ENCODE measurements at regions not wholly inside any gene's neighbourhood (a gene's known extent, or its start where the extent isn't known, plus 50 kb on each side); places are given as distances from the start of the nearest gene placed in this dataset.
"Not testable (repeated sequence)": the region's sequence is repeated elsewhere in the genome, so short reads cannot be mapped to it uniquely, and the experiment has no call there.

- no peak for DNase-seq
These were observed 179.8 kb upstream of the PFKP start for GRCh38 chr10:2887391-2888070.

- no peak for DNase-seq
These were observed 180.7 kb upstream of the PFKP start for GRCh38 chr10:2886662-2887061.

- DNase-seq = no peak
These were observed 181.8 kb upstream of the PFKP start for GRCh38 chr10:2885288-2886278.

GRCh38 chr10:2883983-2884540 lies 183.3 kb upstream of the PFKP start:
- not testable (repeated sequence) for DNase-seq

GRCh38 chr10:2883238-2883637 lies 184.1 kb upstream of the PFKP start:
- DNase-seq = no peak

- no peak for DNase-seq
These were observed 184.7 kb upstream of the PFKP start for GRCh38 chr10:2882628-2883027.

GRCh38 chr10:2881720-2882620 lies 185.4 kb upstream of the PFKP start:
- DNase-seq = no peak

- DNase-seq = not testable (repeated sequence)
These were observed 187.3 kb upstream of the PFKP start for GRCh38 chr10:2880050-2880449.

- DNase-seq = no peak
These were observed 188.5 kb upstream of the PFKP start for GRCh38 chr10:2878818-2879217.

GRCh38 chr10:2876032-2876431 lies 191.3 kb upstream of the PFKP start:
- DNase-seq = no peak

- DNase-seq = no peak
These were observed 192.4 kb upstream of the PFKP start for GRCh38 chr10:2874963-2875362.

GRCh38 chr10:2873769-2874168 lies 193.6 kb upstream of the PFKP start:
- DNase-seq = no peak

GRCh38 chr10:2871673-2872219 lies 195.6 kb upstream of the PFKP start:
- DNase-seq = no peak

- DNase-seq = no peak
These were observed 196.7 kb upstream of the PFKP start for GRCh38 chr10:2870654-2871053.

GRCh38 chr10:2867788-2868299 lies 199.5 kb upstream of the PFKP start:
- no peak for DNase-seq

- no peak for DNase-seq
These were observed 200.8 kb upstream of the PFKP start for GRCh38 chr10:2866569-2866968.

- no peak for DNase-seq
These were observed 205.6 kb upstream of the PFKP start for GRCh38 chr10:2861632-2862210.

- no peak for DNase-seq
These were observed 208.9 kb upstream of the PFKP start for GRCh38 chr10:2858452-2858851.

GRCh38 chr10:2856598-2856997 lies 210.8 kb upstream of the PFKP start:
- DNase-seq = no peak

GRCh38 chr10:2852574-2853323 lies 214.6 kb upstream of the PFKP start:
- no peak for DNase-seq

- DNase-seq = no peak
These were observed 215.8 kb upstream of the PFKP start for GRCh38 chr10:2851566-2851965.
